ENCODE measurements at regions not wholly inside any gene's neighbourhood (a gene's known extent, or its start where the extent isn't known, plus 50 kb on each side); places are given as distances from the start of the nearest gene placed in this dataset.

- Histone ChIP-seq H4K20me1 (ENCODE audit: control insufficient read depth, insufficient read depth, insufficient read length) (no peaks in the 10 kb centered on the region), H2BK20ac (ENCODE audit: low read depth, low read length, poor library complexity, severe bottlenecking) (no peak overlapping the region), H3K9me3 (ENCODE audit: control insufficient read depth, low read depth, low read length) (no peaks in the 10 kb centered on the region), H3K23ac (ENCODE audit: insufficient read length, low read depth, low read length) (no peak overlapping the region), H3K9ac (ENCODE audit: extremely low read depth, insufficient read length, low read length) (no peak overlapping the region), H2AFZ (ENCODE audit: low read length) (no peak overlapping the region), H2BK5ac (ENCODE audit: insufficient read length, low read length) (no peak overlapping the region), H3K27ac (ENCODE audit: insufficient read length, low read depth, low read length) (no peak overlapping the region), H3K18ac (ENCODE audit: insufficient read length, low read depth, low read length) (no peak overlapping the region), H3T11ph (ENCODE audit: low read length) (no peak overlapping the region), H4K5ac (ENCODE audit: insufficient read length, low read depth, low read length) (no peak overlapping the region), H2AK5ac (ENCODE audit: insufficient read length, low read length) (no peak overlapping the region), H3K4me1 (ENCODE audit: insufficient read depth, low read length) (no peaks in the 10 kb centered on the region), H3K4ac (ENCODE audit: low read depth, low read length) (no peak overlapping the region), H3K79me2 (ENCODE audit: insufficient read depth, low read length) (no peaks in the 10 kb centered on the region), H3K14ac (ENCODE audit: insufficient read depth, low read length) (no peak overlapping the region), H2BK120ac (ENCODE audit: low read depth, low read length, poor library complexity, severe bottlenecking) (no peak overlapping the region), H4K8ac (replicated peaks; ENCODE audit: insufficient read length, low read depth, low read length) (no peak overlapping the region), H3K23me2 (ENCODE audit: insufficient read length, low read depth, low read length, poor library complexity, severe bottlenecking) (no peaks in the 10 kb centered on the region), H4K91ac (ENCODE audit: insufficient read length, low read depth, low read length) (no peak overlapping the region), H2BK15ac (ENCODE audit: low read depth, low read length) (no peak overlapping the region), H3K79me1 (ENCODE audit: insufficient read depth, low read depth, low read length, poor library complexity, severe bottlenecking) (no peaks in the 10 kb centered on the region), H2BK12ac (ENCODE audit: insufficient read length, low read depth, low read length) (no peak overlapping the region), H3K27me3 (ENCODE audit: insufficient read depth, low read length) (no peaks in the 10 kb centered on the region), H3K56ac (ENCODE audit: insufficient read length, low read depth, low read length) (no peak overlapping the region), H3K4me2 (ENCODE audit: insufficient read depth, insufficient read length, low read length) (no peak overlapping the region)
- no peaks in the 10 kb centered on the region for H3K36me3 Mint-ChIP-seq (ENCODE audit: insufficient read depth in 1 of 3, low read depth in 3 of 3)
- H3K9me3 Mint-ChIP-seq, result no peaks in the 10 kb centered on the region
- H3K4me1 Mint-ChIP-seq, result peaks cover 3 to 4% of the 10 kb centered on the region in 2 experiments; a peak in 1 of 4 replicates
- H3K4me3 Mint-ChIP-seq, result no peak overlapping the region
- H3K27ac Mint-ChIP-seq, result no peak overlapping the region
- DNase-seq, result no peak
- no peak for TF ChIP-seq CTCF (conservative IDR thresholded peaks at IDR 0.05)
- no CpG with 5 or more reads among the region's 5 CpGs for WGBS (ENCODE audit: extremely low coverage, insufficient read length, low lambda C conversion rate)
- H3K27me3 Mint-ChIP-seq (ENCODE audit: low read depth), result no peaks in the 10 kb centered on the region
These were observed 267.7 kb downstream of the FAM76B start for GRCh38 chr11:95521862-95522261.
